ENCODE measurements at regions not wholly inside any gene's neighbourhood (a gene's known extent, or its start where the extent isn't known, plus 50 kb on each side); places are given as distances from the start of the nearest gene placed in this dataset.

GRCh38 chr12:4106621-4107020, 166.9 kb upstream of the CCND2 start:
- no peak for DNase-seq (ENCODE audit: low spot score)

DNA sequence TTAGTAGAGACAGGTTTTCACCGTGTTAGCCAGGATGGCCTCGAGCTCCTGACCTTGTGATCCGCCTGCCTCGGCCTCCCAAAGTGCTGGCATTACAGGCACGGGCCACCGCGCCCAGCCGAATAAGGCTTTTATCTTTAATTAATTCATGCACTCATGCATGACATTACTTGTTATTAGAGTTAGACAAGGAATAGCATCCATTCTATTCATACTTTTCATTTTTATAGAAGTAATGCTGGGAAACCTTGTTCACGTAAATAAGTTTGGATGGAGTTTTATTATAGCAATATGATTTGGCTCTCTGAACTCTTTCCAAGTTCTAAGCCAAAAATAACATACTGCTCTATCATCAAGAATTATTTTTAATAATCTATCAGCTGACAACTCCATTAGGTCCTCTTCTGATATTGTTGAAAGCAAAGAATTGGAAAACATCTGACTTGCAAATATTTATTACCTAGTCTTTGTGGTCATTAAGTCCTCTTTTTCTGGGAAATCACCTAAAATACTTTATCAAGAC, 168.8 kb upstream of the CCND2 start:
- Mint-ChIP-seq H3K4me1 (ENCODE audit: unreplicated experiment) (no peaks in the 10 kb centered on the region), H3K4me3 (ENCODE audit: unreplicated experiment) (no peak overlapping the region), H3K9me3 (ENCODE audit: unreplicated experiment) (no peaks in the 10 kb centered on the region), H3K27me3 (ENCODE audit: unreplicated experiment) (peaks cover 3% of the 10 kb centered on the region), H3K36me3 (ENCODE audit: low read depth, unreplicated experiment) (no peaks in the 10 kb centered on the region), H3K27ac (ENCODE audit: unreplicated experiment) (no peak overlapping the region)
- no peak for TF ChIP-seq CTCF (IDR thresholded peaks at IDR 0.05; ENCODE audit: unreplicated experiment)
- no peak for DNase-seq (ENCODE audit: low spot score)

More at GRCh38 chr12:4106621-4107020, 166.9 kb upstream of the CCND2 start:
- Mint-ChIP-seq H3K36me3 (ENCODE audit: low read depth, unreplicated experiment) (no peaks in the 10 kb centered on the region), H3K4me1 (ENCODE audit: unreplicated experiment) (no peaks in the 10 kb centered on the region), H3K9me3 (ENCODE audit: unreplicated experiment) (no peaks in the 10 kb centered on the region), H3K4me3 (ENCODE audit: unreplicated experiment) (no peak overlapping the region), H3K27me3 (ENCODE audit: unreplicated experiment) (peaks cover 3% of the 10 kb centered on the region), H3K27ac (ENCODE audit: unreplicated experiment) (no peak overlapping the region)
- TF ChIP-seq CTCF (IDR thresholded peaks at IDR 0.05; ENCODE audit: unreplicated experiment), result no peak

DNA sequence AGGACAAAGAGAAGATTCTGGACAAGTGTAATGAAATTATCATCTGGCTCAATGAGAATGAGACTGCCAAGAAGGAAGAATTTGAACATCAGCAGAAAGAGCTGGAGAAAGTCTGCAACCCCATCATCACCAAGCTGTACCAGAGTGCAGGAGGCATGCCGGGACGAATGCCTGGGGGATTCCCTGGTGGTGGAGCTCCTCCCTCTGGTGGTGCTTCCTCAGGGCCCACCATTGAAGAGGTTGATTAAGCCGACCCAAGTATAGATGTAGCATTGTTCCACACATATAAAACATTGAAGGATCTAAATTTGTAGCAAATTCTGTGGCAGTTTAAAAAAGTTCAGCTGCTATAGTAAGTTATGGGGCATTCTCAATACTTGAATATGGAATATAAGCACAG, 174.3 kb upstream of the CCND2 start:
- no peaks in the 10 kb centered on the region for H3K4me1 Mint-ChIP-seq (ENCODE audit: unreplicated experiment)
- no peaks in the 10 kb centered on the region for H3K36me3 Mint-ChIP-seq (ENCODE audit: low read depth, unreplicated experiment)
- H3K9me3 Mint-ChIP-seq (ENCODE audit: unreplicated experiment), result no peaks in the 10 kb centered on the region
- TF ChIP-seq CTCF (IDR thresholded peaks at IDR 0.05; ENCODE audit: unreplicated experiment), result no peak
- H3K4me3 Mint-ChIP-seq (ENCODE audit: unreplicated experiment), result no peak overlapping the region
- H3K27ac Mint-ChIP-seq (ENCODE audit: unreplicated experiment), result no peak overlapping the region
- no peak for DNase-seq (ENCODE audit: low spot score)
- no peaks in the 10 kb centered on the region for H3K27me3 Mint-ChIP-seq (ENCODE audit: unreplicated experiment)

GRCh38 chr12:4091016-4091743, 182.4 kb upstream of the CCND2 start:
- Mint-ChIP-seq H3K27ac (ENCODE audit: unreplicated experiment) (no peak overlapping the region), H3K4me1 (ENCODE audit: unreplicated experiment) (no peaks in the 10 kb centered on the region), H3K36me3 (ENCODE audit: low read depth, unreplicated experiment) (no peaks in the 10 kb centered on the region), H3K4me3 (ENCODE audit: unreplicated experiment) (no peak overlapping the region), H3K9me3 (ENCODE audit: unreplicated experiment) (no peaks in the 10 kb centered on the region), H3K27me3 (ENCODE audit: unreplicated experiment) (peaks cover 1% of the 10 kb centered on the region)
- no peak for TF ChIP-seq CTCF (IDR thresholded peaks at IDR 0.05; ENCODE audit: unreplicated experiment)
- DNase-seq (ENCODE audit: low spot score), result no peak

GRCh38 chr12:4089956-4090355, 183.6 kb upstream of the CCND2 start:
- Mint-ChIP-seq H3K36me3 (ENCODE audit: low read depth, unreplicated experiment) (no peaks in the 10 kb centered on the region), H3K4me1 (ENCODE audit: unreplicated experiment) (peaks cover 1% of the 10 kb centered on the region), H3K9me3 (ENCODE audit: unreplicated experiment) (no peaks in the 10 kb centered on the region), H3K27ac (ENCODE audit: unreplicated experiment) (no peak overlapping the region), H3K4me3 (ENCODE audit: unreplicated experiment) (no peak overlapping the region), H3K27me3 (ENCODE audit: unreplicated experiment) (peaks cover 1% of the 10 kb centered on the region)
- TF ChIP-seq CTCF (IDR thresholded peaks at IDR 0.05; ENCODE audit: unreplicated experiment), result no peak
- no peak for DNase-seq (ENCODE audit: low spot score)
